HCT116 (cell line): ENCODE measurements at regions not wholly inside any gene's neighbourhood (a gene's known extent, or its start where the extent isn't known, plus 50 kb on each side); places are given as distances from the start of the nearest gene placed in this dataset.

Experiments used
- ATAC-seq: fragments of 200-7000 bp; cut with Tn5 transposase; 2 replicates; pipeline ENCODE4 v1.9.1; 2020; ENCODE audit warnings: mild to moderate bottlenecking, moderate library complexity
- BruUV-seq: library from RNA; stranded (reverse); fragments of 400-500 nt; replicated peaks from 2 replicates; lab custom pipeline; 2021; lab: Mats Ljungman, UMichigan
- CTCF ChIA-PET: fragments of 300-600 bp; sonication (Branson Sonifier 250); formaldehyde crosslinking; loops from one replicate; lab custom pipeline; 2021; ENCODE audit warnings: antibody characterized with exemption; lab: Charles Lee
- POLR2A ChIA-PET: fragments of 300-600, 350-600 bp; sonication (Branson Sonifier 250); formaldehyde crosslinking; loops from one replicate; lab custom pipeline; 2021; ENCODE audit warnings: antibody characterized with exemption; lab: Charles Lee
- RAD21 ChIA-PET, 2 experiments: fragments of 300-600 bp; sonication (Branson Sonifier 250); formaldehyde crosslinking; loops; one replicate each; lab custom pipeline; 2023; ENCODE audit warnings: low total read pairs in 2 of 2; ENCODE audit not compliant: uncharacterized antibody in 2 of 2, unreplicated experiment in 2 of 2, low non-redundant PET in 1 of 2; lab: Charles Lee
- DNase-seq: peaks from one replicate; pipeline ENCODE4 v3.0.0-alpha.2; 2010; ENCODE audit warnings: low read depth, low spot score
- H2AFZ ChIP-seq: fragments of 200-600 bp; shearing (Covaris generic), sonication (generic); 2 replicates; pipeline ENCODE4 v1.6.1; 2017; ENCODE audit warnings: low read depth, mixed run types, mixed read lengths, antibody characterized with exemption, low read length; ENCODE audit not compliant: poor library complexity, severe bottlenecking
- H3K27ac ChIP-seq: 2 replicates; pipeline ENCODE4 v1.5.1; 2012; ENCODE audit warnings: low read depth, low read length
- H3K27me3 ChIP-seq: fragments of 200-600 bp; sonication (generic); 2 replicates; pipeline ENCODE4 v1.6.1; 2016; ENCODE audit warnings: mixed run types, low read length, mixed read lengths; ENCODE audit not compliant: insufficient read depth
- H3K36me3 ChIP-seq, 2 experiments: fragments of 200-500 bp in 1 of 2; fragments of 200-600 bp in 1 of 2; sonication (Bioruptor generic) in 1 of 2; sonication (generic) in 1 of 2; 2 replicates each; pipeline versions ENCODE4 v1.5.1 to v1.6.1; 2014 to 2016; ENCODE audit warnings: low read length in 2 of 2, inconsistent platforms in 1 of 2, mixed read lengths in 1 of 2, mixed run types in 1 of 2; ENCODE audit not compliant: insufficient read depth in 2 of 2, control insufficient read depth in 1 of 2
- H3K4me1 ChIP-seq, 2 experiments: fragments of 200-600 bp in 1 of 2; sonication (generic) in 1 of 2; 2 replicates each; pipeline versions ENCODE4 v1.5.1 to v1.6.1; 2012 to 2017; ENCODE audit warnings: low read length in 2 of 2, inconsistent platforms in 1 of 2, mild to moderate bottlenecking in 1 of 2, mixed read lengths in 1 of 2, mixed run types in 1 of 2, moderate library complexity in 1 of 2; ENCODE audit not compliant: insufficient read depth in 2 of 2, control insufficient read depth in 1 of 2
- H3K4me2 ChIP-seq: fragments of 200-600 bp; sonication (generic); 2 replicates; pipeline ENCODE4 v1.6.1; 2017; ENCODE audit warnings: mixed run types, low read length, mixed read lengths
- H3K4me3 ChIP-seq, 2 experiments: fragments of 200-600 bp in 1 of 2; sonication (generic) in 1 of 2; replicated peaks in 1 of 2; 2 replicates each; pipeline ENCODE4 v1.5.1; 2011 to 2016; ENCODE audit warnings: low read length in 2 of 2, control low read depth in 1 of 2, low read depth in 1 of 2, mild to moderate bottlenecking in 1 of 2, mixed read lengths in 1 of 2, mixed run types in 1 of 2
- H3K79me2 ChIP-seq: fragments of 200-600 bp; sonication (generic); 2 replicates; pipeline ENCODE4 v1.6.1; 2017; ENCODE audit warnings: mild to moderate bottlenecking, mixed run types, low read length, moderate library complexity, mixed read lengths; ENCODE audit not compliant: insufficient read depth
- H3K9ac ChIP-seq: fragments of 200-600 bp; sonication (generic); 2 replicates; pipeline ENCODE4 v1.6.1; 2016; ENCODE audit warnings: low read length, mixed read lengths
- H3K9me2 ChIP-seq: fragments of 200-600 bp; sonication (generic), shearing (Covaris generic); 2 replicates; pipeline ENCODE4 v1.6.1; 2017; ENCODE audit warnings: mixed run types, mild to moderate bottlenecking, moderate library complexity; ENCODE audit not compliant: insufficient read depth
- H3K9me3 ChIP-seq, 2 experiments: fragments of 200-500 bp in 1 of 2; fragments of 200-600 bp in 1 of 2; sonication (Bioruptor generic) in 1 of 2; sonication (generic) in 1 of 2; 2 replicates each; pipeline ENCODE4 v1.6.1; 2014 to 2017; ENCODE audit warnings: low read length in 2 of 2, mixed read lengths in 2 of 2, inconsistent platforms in 1 of 2, low read depth in 1 of 2, mild to moderate bottlenecking in 1 of 2, mixed run types in 1 of 2, moderate library complexity in 1 of 2; ENCODE audit not compliant: control insufficient read depth in 1 of 2, insufficient read depth in 1 of 2
- H4K20me1 ChIP-seq: fragments of 200-600 bp; sonication (generic), shearing (Covaris generic); 2 replicates; pipeline ENCODE4 v1.6.1; 2017; ENCODE audit warnings: mixed run types, mild to moderate bottlenecking, moderate library complexity; ENCODE audit not compliant: insufficient read depth
- MAX ChIP-seq: IDR thresholded peaks from 2 replicates; pipeline ENCODE4 v1.6.1; 2012
- TCF7L2 ChIP-seq: IDR thresholded peaks from 2 replicates; pipeline ENCODE4 v1.7.0; 2011; ENCODE audit warnings: borderline replicate concordance, inconsistent platforms; ENCODE audit not compliant: insufficient read depth, insufficient read length; ENCODE audit errors: extremely low read depth
- intact Hi-C: fragments of 100-400 bp; cut with micrococcal nuclease; formaldehyde crosslinking; loops from 2 replicates; pipeline ENCODE4 v1.10.0; 2022

GRCh38 chr7:115363916-115364315 lies 442.0 kb downstream of the MDFIC start:
- intact Hi-C loops: no loop called here
- ChIA-PET CTCF (no interaction called here), POLR2A (no interaction called here), RAD21 (no interaction called here)
- Histone ChIP-seq H3K9ac (no peak overlapping the region), H3K4me1 (no peaks in the 10 kb centered on the region), H3K9me3 (no peaks in the 10 kb centered on the region), H3K4me3 (no peak overlapping the region), H3K9me2 (no peaks in the 10 kb centered on the region), H3K79me2 (no peaks in the 10 kb centered on the region), H3K36me3 (no peaks in the 10 kb centered on the region), H3K27me3 (no peaks in the 10 kb centered on the region), H3K27ac (no peak overlapping the region), H2AFZ (no peak overlapping the region), H4K20me1 (no peaks in the 10 kb centered on the region), H3K4me2 (no peak overlapping the region)
- TF ChIP-seq TCF7L2 (no peak), MAX (no peak)
- no TSS peak for BruUV-seq
- ATAC-seq: no peak
- no peak for DNase-seq

- intact Hi-C loops: loop anchor here (10.0 kb wide), 2 partner anchors 265 to 495 kb away; no protein-coding TSS in a partner anchor
- no peak overlapping the region for H3K9ac ChIP-seq
- H3K4me3 ChIP-seq: no peak overlapping the region
- no peaks in the 10 kb centered on the region for H3K4me1 ChIP-seq
- BruUV-seq: no TSS peak
- H3K9me2 ChIP-seq: no peaks in the 10 kb centered on the region; the same call in 1 of the 2 replicates
- TF ChIP-seq TCF7L2: no peak
- H3K9me3 ChIP-seq: no peaks in the 10 kb centered on the region
- POLR2A ChIA-PET: no interaction called here
- H3K36me3 ChIP-seq: no peaks in the 10 kb centered on the region
- H3K27ac ChIP-seq: no peak overlapping the region
- no peaks in the 10 kb centered on the region for H3K79me2 ChIP-seq
- H3K27me3 ChIP-seq: no peaks in the 10 kb centered on the region
- RAD21 ChIA-PET: no interaction called here
- no peak for DNase-seq
- CTCF ChIA-PET: no interaction called here
- no peak overlapping the region for H2AFZ ChIP-seq
- H4K20me1 ChIP-seq: no peaks in the 10 kb centered on the region
- no peak overlapping the region for H3K4me2 ChIP-seq
- ATAC-seq: no peak
Measured at GRCh38 chr7:115359955-115360354, 438.1 kb downstream of the MDFIC start.
